DOHH2 (cell line): ENCODE measurements at regions not wholly inside any gene's neighbourhood (a gene's known extent, or its start where the extent isn't known, plus 50 kb on each side); places are given as distances from the start of the nearest gene placed in this dataset.

Source experiments
- CTCF ChIP-seq: fragments of 200-600 bp; sonication (generic); IDR thresholded peaks from one replicate; pipeline ENCODE4 v1.5.1; 2014; ENCODE audit warnings: antibody characterized with exemption, mild to moderate bottlenecking, low read depth, low read length; ENCODE audit not compliant: poor library complexity, severe bottlenecking
- EZH2phosphoT487 ChIP-seq: fragments of 200-600 bp; sonication (generic); IDR thresholded peaks from 2 replicates; pipeline ENCODE4 v1.6.1; 2017; ENCODE audit warnings: borderline replicate concordance, mild to moderate bottlenecking, antibody characterized with exemption, low read length, moderate library complexity, mixed read lengths

- TF ChIP-seq CTCF (no peak), EZH2phosphoT487 (no peak)
These were observed 147.8 kb upstream of the SLC24A2 start for GRCh38 chr9:19936598-19936997.
